OCI-LY1 (cell line): ENCODE measurements at regions not wholly inside any gene's neighbourhood (a gene's known extent, or its start where the extent isn't known, plus 50 kb on each side); places are given as distances from the start of the nearest gene placed in this dataset.

Experiments used
- H2AFZ ChIP-seq: fragments of 200-600 bp; sonication (generic), shearing (Covaris generic); 2 replicates; pipeline ENCODE4 v1.6.0; 2014; ENCODE audit warnings: antibody characterized with exemption, mild to moderate bottlenecking, low read length
- H3F3A ChIP-seq: fragments of 200-600 bp; sonication (generic), shearing (Covaris generic); 2 replicates; pipeline ENCODE4 v1.6.0; 2014; ENCODE audit warnings: mild to moderate bottlenecking, antibody characterized with exemption, low read length, moderate library complexity; ENCODE audit not compliant: insufficient read depth
- H3K27ac ChIP-seq: fragments of 200-600 bp; sonication (generic); 2 replicates; pipeline ENCODE4 v1.5.1; 2014; ENCODE audit warnings: low read length, mixed run types, mild to moderate bottlenecking, low read depth; ENCODE audit not compliant: poor library complexity, severe bottlenecking
- H3K27me3 ChIP-seq: fragments of 200-600 bp; sonication (generic); 2 replicates; pipeline ENCODE4 v1.6.0; 2014; ENCODE audit warnings: antibody characterized with exemption, mild to moderate bottlenecking, low read length, moderate library complexity; ENCODE audit not compliant: insufficient read depth
- H3K36me3 ChIP-seq: fragments of 200-600 bp; sonication (generic); 2 replicates; pipeline ENCODE4 v1.6.1; 2014; ENCODE audit warnings: mild to moderate bottlenecking, antibody characterized with exemption, low read length, moderate library complexity, mixed read lengths; ENCODE audit not compliant: insufficient read depth
- H3K4me1 ChIP-seq: fragments of 200-600 bp; sonication (generic); 2 replicates; pipeline ENCODE4 v1.5.1; 2014; ENCODE audit warnings: mild to moderate bottlenecking, low read length, moderate library complexity; ENCODE audit not compliant: insufficient read depth, severe bottlenecking
- H3K4me2 ChIP-seq: fragments of 200-600 bp; sonication (generic), shearing (Covaris generic); 2 replicates; pipeline ENCODE4 v1.6.1; 2014; ENCODE audit warnings: low read length
- H3K4me3 ChIP-seq: fragments of 200-600 bp; sonication (generic); 2 replicates; pipeline ENCODE4 v1.5.1; 2014; ENCODE audit warnings: low read length, low read depth, mild to moderate bottlenecking, mixed read lengths; ENCODE audit not compliant: poor library complexity, severe bottlenecking
- H3K79me2 ChIP-seq: fragments of 200-600 bp; shearing (Covaris generic); 2 replicates; pipeline ENCODE4 v1.6.1; 2016; ENCODE audit warnings: mixed run types, low read length, mixed read lengths; ENCODE audit not compliant: insufficient read depth
- H3K9ac ChIP-seq: fragments of 200-600 bp; sonication (generic), shearing (Covaris generic); 2 replicates; pipeline ENCODE4 v1.6.1; 2014; ENCODE audit warnings: mild to moderate bottlenecking, low read length, mixed read lengths
- H3K9me2 ChIP-seq: fragments of 200-600 bp; sonication (generic), shearing (Covaris generic); 2 replicates; pipeline ENCODE4 v1.6.1; 2014; ENCODE audit warnings: low read depth, mild to moderate bottlenecking, low read length, mixed read lengths
- H3K9me3 ChIP-seq: fragments of 200-600 bp; shearing (Covaris generic); 2 replicates; pipeline ENCODE4 v1.6.1; 2014; ENCODE audit warnings: low read length, mixed read lengths
- H4K20me1 ChIP-seq: fragments of 200-600 bp; sonication (generic), shearing (Covaris generic); 2 replicates; pipeline ENCODE4 v1.6.0; 2016; ENCODE audit warnings: mild to moderate bottlenecking, low read length; ENCODE audit not compliant: insufficient read depth
- CTCF ChIP-seq: fragments of 200-600 bp; sonication (generic), shearing (Covaris generic); IDR thresholded peaks from 2 replicates; pipeline ENCODE4 v1.5.1; 2017; ENCODE audit warnings: mild to moderate bottlenecking, antibody characterized with exemption, low read length, moderate library complexity, mixed read lengths
- EZH2 ChIP-seq: fragments of 200-600 bp; sonication (generic), shearing (Covaris generic); IDR thresholded peaks from 2 replicates; pipeline ENCODE4 v1.8.0; 2017; ENCODE audit warnings: borderline replicate concordance, mixed run types, mild to moderate bottlenecking, antibody characterized with exemption, low read length, moderate library complexity, mixed read lengths

- Histone ChIP-seq H3F3A (no peaks in the 10 kb centered on the region), H4K20me1 (no peaks in the 10 kb centered on the region), H3K27me3 (no peaks in the 10 kb centered on the region), H3K4me3 (no peak overlapping the region), H2AFZ (no peak overlapping the region), H3K36me3 (no peaks in the 10 kb centered on the region), H3K9me3 (no peaks in the 10 kb centered on the region), H3K4me2 (no peak overlapping the region), H3K9ac (no peak overlapping the region), H3K4me1 (no peaks in the 10 kb centered on the region), H3K27ac (no peak overlapping the region), H3K79me2 (no peaks in the 10 kb centered on the region), H3K9me2 (no peaks in the 10 kb centered on the region)
- TF ChIP-seq EZH2 (no peak), CTCF (no peak)
Observed at GRCh38 chr4:72629540-72629939, 60.5 kb upstream of the ADAMTS3 start.

- no peaks in the 10 kb centered on the region for H3K9me3 ChIP-seq
- no peaks in the 10 kb centered on the region for H3K4me1 ChIP-seq
- TF ChIP-seq CTCF (no peak), EZH2 (no peak)
- no peak overlapping the region for H3K27ac ChIP-seq
- no peak overlapping the region for H2AFZ ChIP-seq
- H3F3A ChIP-seq = no peaks in the 10 kb centered on the region
- no peaks in the 10 kb centered on the region for H3K9me2 ChIP-seq
- no peaks in the 10 kb centered on the region for H3K27me3 ChIP-seq
- H3K9ac ChIP-seq = no peak overlapping the region
- H3K36me3 ChIP-seq = no peaks in the 10 kb centered on the region
- H3K4me2 ChIP-seq = no peak overlapping the region
- H4K20me1 ChIP-seq = no peaks in the 10 kb centered on the region
- no peak overlapping the region for H3K4me3 ChIP-seq
- H3K79me2 ChIP-seq = no peaks in the 10 kb centered on the region
Observed at GRCh38 chr4:72627723-72628122, 58.7 kb upstream of the ADAMTS3 start.
